NOMO-1 treated with dmso at 0.1 percent for 144 hours (cell line): ENCODE measurements at regions not wholly inside any gene's neighbourhood (a gene's known extent, or its start where the extent isn't known, plus 50 kb on each side); places are given as distances from the start of the nearest gene placed in this dataset.
A peak's percentile ranks its signal among the peaks of the same experiment; 100 is the strongest.

ENCODE experiments used
- DNase-seq: peaks from one replicate; lab custom pipeline; 2025; ENCODE audit not compliant: unreplicated experiment; lab: John Stamatoyannopoulos, UW

- DNase-seq = no peak
Observed at GRCh38 chr13:73242515-73243015, 183.8 kb downstream of the KLF5 start.

- DNase-seq = no peak
Observed at GRCh38 chr13:73240193-73240592, 181.4 kb downstream of the KLF5 start.

DNA sequence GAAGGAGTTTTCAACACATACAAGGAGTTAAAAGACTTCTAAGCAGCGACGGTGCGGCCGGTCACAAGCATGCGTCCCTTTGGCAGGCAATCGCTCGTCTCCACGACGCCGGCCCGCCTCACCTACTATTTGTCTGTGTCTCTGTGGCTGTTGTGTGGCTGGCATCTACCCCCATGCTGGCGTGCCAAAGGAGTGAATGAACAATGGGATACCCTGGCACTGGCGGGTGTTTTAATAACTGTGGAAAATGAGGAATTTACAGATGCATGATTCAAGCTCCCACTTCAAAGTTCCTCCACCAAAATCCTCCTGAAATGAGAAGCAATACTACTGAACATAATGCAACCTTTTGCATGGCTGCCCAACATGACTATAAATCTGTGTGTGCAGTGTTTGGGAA lies 176.6 kb downstream of the KLF5 start:
- DNase-seq = no peak

GRCh38 chr13:73231471-73231870 lies 172.7 kb downstream of the KLF5 start:
- no peak for DNase-seq

GRCh38 chr13:73230716-73231115 lies 171.9 kb downstream of the KLF5 start:
- DNase-seq = peak; percentile 63

- no peak for DNase-seq
Observed at GRCh38 chr13:73228546-73228945, 169.7 kb downstream of the KLF5 start.

GRCh38 chr13:73225990-73226389 lies 167.2 kb downstream of the KLF5 start:
- no peak for DNase-seq

- DNase-seq = peak; percentile 8
Observed at GRCh38 chr13:73224703-73225102, 165.9 kb downstream of the KLF5 start.

- DNase-seq = no peak
Observed at GRCh38 chr13:73223372-73223781, 164.6 kb downstream of the KLF5 start.

- no peak for DNase-seq
Observed at GRCh38 chr13:73222627-73223305, 164.0 kb downstream of the KLF5 start.

GRCh38 chr13:73220966-73221720 lies 162.3 kb downstream of the KLF5 start:
- DNase-seq = no peak

GRCh38 chr13:73218181-73218580 lies 159.4 kb downstream of the KLF5 start:
- no peak for DNase-seq

DNA sequence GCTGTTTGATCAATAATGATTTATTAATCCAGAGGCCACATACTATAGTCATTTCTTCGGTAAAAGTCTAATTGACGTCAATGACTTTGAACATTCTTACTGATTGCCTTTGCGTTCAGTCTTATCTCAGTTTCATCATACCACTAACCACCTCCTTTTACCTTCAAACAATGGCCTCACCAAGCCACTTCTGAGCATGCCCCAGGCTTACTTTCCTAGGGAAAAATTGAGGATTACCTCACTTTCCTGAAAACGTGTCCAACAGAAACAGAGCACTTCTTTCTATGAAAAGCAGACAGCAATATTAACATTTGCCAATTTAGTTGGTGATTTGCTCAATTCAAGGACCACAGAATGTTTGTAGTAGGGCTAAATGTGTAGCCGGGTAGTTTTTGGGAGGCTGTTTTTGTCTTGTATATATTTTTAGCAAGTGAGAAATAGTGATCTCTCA lies 157.6 kb downstream of the KLF5 start:
- DNase-seq = no peak

DNA sequence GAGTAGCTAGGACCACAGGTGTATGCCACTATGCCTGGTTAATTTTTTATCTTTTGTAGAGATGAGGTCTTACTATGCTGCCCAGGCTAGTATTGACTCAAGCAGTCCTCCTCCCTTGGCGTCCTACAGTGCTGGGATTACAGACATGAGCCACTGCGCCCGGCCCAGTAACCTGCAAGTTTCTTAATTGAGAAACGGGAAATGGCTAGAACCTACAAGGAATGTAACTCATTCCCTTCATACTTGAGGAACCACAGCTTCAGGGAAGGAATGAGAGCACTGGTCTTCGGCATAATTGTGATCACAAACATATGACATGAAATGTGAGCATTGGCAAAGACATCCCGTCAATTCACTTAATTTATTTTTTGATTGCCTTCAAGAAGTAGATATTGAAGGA lies 157.0 kb downstream of the KLF5 start:
- no peak for DNase-seq

GRCh38 chr13:73212482-73212881 lies 153.7 kb downstream of the KLF5 start:
- DNase-seq = no peak

DNA sequence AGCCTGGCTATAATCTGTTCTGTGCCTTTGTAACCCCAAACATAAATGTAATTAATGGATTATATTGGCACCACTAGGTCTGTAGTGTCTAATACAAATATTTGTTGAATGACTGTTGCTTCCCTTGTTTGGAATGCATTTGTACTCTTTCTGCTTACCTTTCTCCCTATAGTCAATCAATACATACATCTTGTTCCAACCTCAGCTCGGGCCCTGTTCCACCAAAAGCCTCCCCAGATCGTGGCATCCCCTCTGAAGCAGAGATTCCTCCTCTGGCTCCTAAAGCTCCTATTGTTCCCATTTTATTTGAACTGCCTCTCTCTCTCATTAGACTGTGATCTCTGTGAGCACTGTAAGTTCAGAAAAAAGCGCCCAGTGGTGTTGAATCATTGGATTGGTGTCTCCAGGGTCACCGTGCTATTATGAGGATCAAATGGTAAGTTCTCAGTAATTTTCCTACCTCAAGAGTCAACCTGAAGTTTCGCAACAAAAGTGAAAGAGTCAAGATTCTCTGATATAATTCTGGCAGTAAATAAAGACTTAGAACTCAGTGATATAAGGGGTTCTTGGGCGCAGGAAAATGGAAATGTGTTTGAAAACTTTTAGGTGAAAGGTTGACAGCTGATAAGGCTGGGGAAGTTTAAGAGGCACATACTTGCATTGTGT lies 151.5 kb downstream of the KLF5 start:
- DNase-seq = no peak

GRCh38 chr13:73204952-73205351 lies 146.1 kb downstream of the KLF5 start:
- no peak for DNase-seq

GRCh38 chr13:73201626-73202025 lies 142.8 kb downstream of the KLF5 start:
- DNase-seq = no peak

DNA sequence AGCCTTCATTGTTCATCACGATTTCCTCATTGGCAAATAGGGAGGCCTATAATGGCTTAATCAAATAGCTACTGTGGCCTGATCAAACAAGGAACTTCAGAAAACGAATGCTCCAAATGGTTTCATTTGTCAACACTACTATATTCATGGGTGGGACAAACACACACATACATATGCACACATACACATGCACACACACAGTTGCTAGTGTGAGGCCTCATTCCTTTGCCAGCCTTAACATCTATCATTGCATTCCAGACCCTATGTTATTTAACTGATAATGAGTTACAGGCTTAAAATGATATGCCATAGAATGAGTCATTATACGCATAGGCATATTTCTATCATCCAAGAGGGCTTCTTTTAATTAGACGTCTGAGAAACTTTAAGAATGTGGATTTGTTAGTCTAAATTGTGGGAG lies 140.2 kb downstream of the KLF5 start:
- DNase-seq = no peak

DNA sequence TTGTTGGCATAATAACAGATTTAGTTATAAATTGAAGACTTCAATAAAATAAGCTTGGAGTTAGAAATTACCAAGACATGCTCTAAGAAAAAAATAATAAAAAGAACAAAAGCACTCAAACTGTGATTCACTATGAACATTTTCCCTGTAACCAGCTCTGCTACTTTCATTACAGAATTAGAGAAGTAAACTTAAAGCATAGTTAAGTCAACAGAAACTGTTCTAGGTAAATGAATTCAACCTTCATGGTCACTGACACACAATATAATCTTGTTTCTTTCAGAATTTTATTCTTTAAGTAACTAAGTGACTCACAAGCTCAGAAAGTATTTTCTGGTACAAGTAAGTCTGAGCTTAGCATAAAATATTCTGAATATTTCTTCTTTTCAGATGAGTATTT lies 136.3 kb downstream of the KLF5 start:
- DNase-seq = no peak

DNA sequence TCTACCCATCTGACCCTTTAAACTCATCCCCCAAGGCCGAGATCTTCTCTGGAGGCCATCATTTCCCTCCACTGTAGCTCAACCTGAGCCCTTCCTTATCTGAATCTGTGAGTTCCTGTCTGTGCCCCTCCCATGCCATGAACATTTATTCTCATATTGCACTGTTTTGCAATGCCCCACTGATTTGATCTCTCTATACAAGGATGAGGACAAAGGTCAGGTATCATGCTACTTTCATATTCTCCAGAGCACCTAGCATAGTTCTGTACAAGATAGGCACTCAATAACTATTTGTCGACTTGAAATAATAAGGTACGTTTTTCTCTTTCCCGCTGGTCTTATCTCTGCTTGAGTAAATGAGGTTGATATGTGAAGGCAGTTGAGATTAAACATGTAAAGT lies 135.5 kb downstream of the KLF5 start:
- DNase-seq = no peak

DNA sequence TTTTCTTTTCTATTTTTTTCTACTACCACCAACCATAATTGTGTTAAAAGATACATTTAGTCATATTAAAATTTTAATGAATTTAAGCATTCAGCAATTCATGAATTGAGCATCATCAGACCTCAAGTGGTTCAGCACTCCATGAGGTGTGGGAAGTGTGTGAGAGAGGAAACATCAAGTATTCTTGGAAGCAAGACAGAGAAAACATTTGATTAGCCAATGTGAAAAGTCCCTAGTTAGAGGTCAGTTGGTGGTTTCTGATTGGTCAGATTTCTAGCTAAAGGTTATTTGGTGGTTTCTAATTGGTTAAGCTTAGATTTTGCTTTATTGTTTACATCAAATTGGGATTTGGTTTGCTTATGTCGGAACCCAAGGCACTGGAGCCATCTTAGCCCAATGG lies 134.7 kb downstream of the KLF5 start:
- no peak for DNase-seq
